ENCODE measurements at regions not wholly inside any gene's neighbourhood (a gene's known extent, or its start where the extent isn't known, plus 50 kb on each side); places are given as distances from the start of the nearest gene placed in this dataset.

- Histone ChIP-seq H3K79me1 (ENCODE audit: low read depth in 1 of 2, low read length in 2 of 2) (no peaks in the 10 kb centered on the region), H2AK9ac (replicated peaks; ENCODE audit: low read depth, low read length, poor library complexity) (no peak overlapping the region), H3K27ac (ENCODE audit: insufficient read depth, low read length) (no peak overlapping the region), H2AFZ (replicated peaks; ENCODE audit: low read length, poor library complexity) (no peak overlapping the region), H2BK20ac (ENCODE audit: low read depth, low read length) (no peak overlapping the region), H4K20me1 (ENCODE audit: insufficient read depth, low read length) (no peaks in the 10 kb centered on the region), H3K14ac (replicated peaks; ENCODE audit: low read depth, low read length) (no peak overlapping the region), H3K36me3 (ENCODE audit: control insufficient read depth, insufficient read depth, low read length) (no peaks in the 10 kb centered on the region), H2BK15ac (ENCODE audit: low read depth, low read length) (no peak overlapping the region), H3K4me3 (ENCODE audit: insufficient read depth, low read depth, low read length) (no peak overlapping the region), H3K4me2 (ENCODE audit: low read depth, low read length) (no peak overlapping the region), H3K4me1 (ENCODE audit: control insufficient read depth, insufficient read depth, low read length) (no peaks in the 10 kb centered on the region), H3K9me1 (ENCODE audit: insufficient read depth, low read length) (no peaks in the 10 kb centered on the region), H3K9ac (ENCODE audit: low read depth, low read length) (no peak overlapping the region), H3K27me3 (ENCODE audit: control insufficient read depth, insufficient read depth, low read length) (no peaks in the 10 kb centered on the region), H2AK5ac (ENCODE audit: low read depth, low read length) (no peak overlapping the region), H2BK5ac (ENCODE audit: low read depth, low read length, poor library complexity, severe bottlenecking) (no peak overlapping the region), H3K23ac (ENCODE audit: low read depth, low read length) (no peak overlapping the region), H4K8ac (ENCODE audit: low read depth in 2 of 2, low read length in 2 of 2) (no peak overlapping the region), H2BK120ac (ENCODE audit: low read depth, low read length) (no peak overlapping the region), H3K9me3 (ENCODE audit: control insufficient read depth, insufficient read depth, low read length) (no peaks in the 10 kb centered on the region), H3K4ac (ENCODE audit: low read depth, low read length) (no peak overlapping the region), H4K5ac (ENCODE audit: low read depth, low read length) (no peak overlapping the region), H3K18ac (ENCODE audit: low read depth, low read length) (no peak overlapping the region), H3K56ac (ENCODE audit: extremely low read depth, insufficient read depth, low read length) (no peak overlapping the region), H4K91ac (ENCODE audit: insufficient read depth, low read depth, low read length) (no peak overlapping the region)
- dilution Hi-C loops (cut with HindIII; ENCODE audit: low sequenced_read_pairs, unreplicated experiment), result no loop called here
- in situ Hi-C loops (cut with MboI; ENCODE audit: low sequenced_read_pairs), result no loop called here
- ATAC-seq (ENCODE audit: low read depth) (no peak), DNase-seq (no peak)
- BruUV-seq (replicated peaks), result no TSS peak
- ChIA-PET POLR2A (ENCODE audit: unreplicated experiment) (no interaction called here), CTCF (no interaction called here)
- TF ChIP-seq MAFK (IDR thresholded peaks at IDR 0.05; ENCODE audit: low read depth, low read length), result no peak
- TF ChIP-seq MAZ (IDR thresholded peaks at IDR 0.05; ENCODE audit: borderline replicate concordance, low read depth, low read length), result no peak
- no peak for TF ChIP-seq MXI1 (IDR thresholded peaks at IDR 0.05; ENCODE audit: borderline replicate concordance, low read depth, low read length)
- TF ChIP-seq SMC3 (IDR thresholded peaks at IDR 0.05; ENCODE audit: low read depth, low read length), result no peak
- no peak for TF ChIP-seq CHD1 (IDR thresholded peaks at IDR 0.05; ENCODE audit: low read depth, low read length)
- TF ChIP-seq RAD21 (IDR thresholded peaks at IDR 0.05; ENCODE audit: low read length), result no peak
- TF ChIP-seq FOS (IDR thresholded peaks at IDR 0.05; ENCODE audit: low read depth, low read length), result no peak
- no peak for TF ChIP-seq RCOR1 (IDR thresholded peaks at IDR 0.05; ENCODE audit: insufficient replicate concordance, low read length)
- TF ChIP-seq NFE2L2 (IDR thresholded peaks at IDR 0.05; ENCODE audit: low read depth, low read length), result no peak
- intact Hi-C loops (cut with micrococcal nuclease), result no loop called here
These were observed 58.4 kb upstream of the HS3ST1 start for GRCh38 chr4:11487139-11487538.
